ENCODE measurements at regions not wholly inside any gene's neighbourhood (a gene's known extent, or its start where the extent isn't known, plus 50 kb on each side); places are given as distances from the start of the nearest gene placed in this dataset.

GRCh38 chr2:239475161-239476028 lies 74.6 kb upstream of the HDAC4 start:
- no peak for DNase-seq

DNA sequence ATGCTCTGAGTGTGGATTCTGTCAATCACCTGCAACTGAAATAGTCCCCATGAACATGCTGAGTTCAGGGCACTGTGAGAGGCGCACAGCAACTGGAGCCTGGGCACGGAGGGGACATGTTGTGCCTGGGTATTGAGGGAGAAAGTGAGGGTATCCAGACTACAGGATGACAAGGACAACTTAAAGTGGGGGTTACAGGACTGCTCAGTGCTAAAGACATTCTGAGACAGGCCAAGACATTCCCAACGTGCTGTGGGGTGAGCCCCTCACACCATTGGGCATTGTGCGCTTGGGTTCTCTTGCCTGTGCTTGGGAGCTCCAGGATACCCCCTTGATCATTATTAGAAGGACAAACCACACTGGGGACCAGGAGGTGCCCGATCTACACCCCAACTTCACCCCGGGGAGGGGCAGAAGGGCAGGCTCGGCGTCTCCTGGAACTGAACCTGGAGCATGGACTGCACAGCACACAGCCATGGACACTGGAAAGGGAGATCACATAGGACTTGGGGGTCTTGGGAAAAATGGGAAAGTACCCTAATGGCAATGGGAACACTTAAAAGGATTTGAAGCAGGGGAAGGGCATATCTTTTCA lies 72.5 kb upstream of the HDAC4 start:
- DNase-seq: no peak

GRCh38 chr2:239472235-239472775 lies 71.5 kb upstream of the HDAC4 start:
- DNase-seq: peak; percentile 84

- no peak for DNase-seq
These were observed 70.4 kb upstream of the HDAC4 start for GRCh38 chr2:239471011-239471792.

- no peak for DNase-seq
These were observed 69.5 kb upstream of the HDAC4 start for GRCh38 chr2:239470151-239470900.

DNA sequence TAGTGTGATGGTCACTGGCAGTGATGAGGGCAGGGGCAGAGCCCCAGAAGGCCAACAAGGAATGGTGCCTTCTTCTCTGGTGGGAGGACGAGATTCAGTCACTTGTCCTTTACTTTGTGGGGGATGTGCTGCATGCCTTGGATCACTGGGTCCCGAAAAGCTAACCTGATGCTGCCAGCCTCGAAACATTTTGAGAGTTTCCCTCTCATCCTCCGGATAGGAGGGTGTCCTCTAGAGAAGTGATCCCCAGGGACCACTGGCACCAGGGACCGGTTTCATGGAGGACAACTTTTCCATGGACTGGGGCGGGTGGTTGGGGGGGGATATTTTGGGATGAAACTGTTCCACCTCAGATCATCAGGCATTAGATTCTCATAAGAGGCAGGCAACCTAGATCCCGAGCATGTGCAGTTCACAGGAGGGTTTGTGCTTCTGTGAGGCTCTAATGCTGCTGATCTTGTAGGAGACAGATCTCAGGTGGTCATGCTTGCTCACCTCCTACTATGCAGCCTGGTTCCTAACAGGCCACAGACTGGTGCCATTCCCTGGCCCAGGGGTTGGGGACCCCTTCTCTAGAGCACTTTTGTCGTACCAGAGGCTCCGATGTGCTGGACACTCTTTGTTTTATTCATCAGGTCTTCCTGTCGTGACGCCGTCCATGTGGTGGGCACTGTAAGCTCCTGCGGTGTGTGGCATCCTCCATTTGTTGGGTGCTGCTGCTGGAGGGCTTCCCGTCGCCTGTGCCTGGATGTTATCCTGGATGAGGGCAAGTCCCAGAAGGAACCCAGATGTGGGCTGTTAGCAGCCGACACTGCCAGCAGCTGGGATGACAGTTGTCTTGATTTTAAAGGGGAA lies 68.5 kb upstream of the HDAC4 start:
- DNase-seq: no peak

DNA sequence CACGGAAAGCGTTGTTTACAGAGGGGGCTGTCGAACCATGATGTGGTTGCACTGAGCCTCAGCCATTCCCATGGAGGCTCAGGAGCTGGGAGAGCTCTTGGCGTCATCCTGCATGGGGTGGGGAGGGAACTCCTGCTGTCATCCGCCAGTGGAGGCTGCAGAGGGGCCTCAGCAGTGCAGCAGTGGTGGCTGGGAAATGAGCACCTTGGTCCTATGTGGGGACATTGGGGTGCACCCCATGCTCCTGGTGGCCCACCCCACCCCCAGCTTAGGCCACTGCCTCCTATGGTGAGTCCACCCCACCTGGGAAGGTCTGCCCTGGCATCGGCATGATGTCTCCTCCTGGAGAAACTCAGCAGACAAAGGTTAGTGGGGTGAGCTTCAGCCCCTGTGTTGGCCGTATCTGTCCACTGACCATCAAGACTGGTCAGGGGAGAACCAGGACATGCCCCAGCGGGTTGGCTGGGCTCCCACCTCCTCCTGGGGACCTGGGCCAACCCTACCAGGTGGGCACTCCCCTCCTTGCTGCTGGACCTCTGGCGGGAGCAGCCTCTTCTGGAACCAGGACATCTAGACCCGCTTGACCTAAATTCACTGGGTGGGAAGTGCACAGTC lies 67.8 kb upstream of the HDAC4 start:
- no peak for DNase-seq

DNA sequence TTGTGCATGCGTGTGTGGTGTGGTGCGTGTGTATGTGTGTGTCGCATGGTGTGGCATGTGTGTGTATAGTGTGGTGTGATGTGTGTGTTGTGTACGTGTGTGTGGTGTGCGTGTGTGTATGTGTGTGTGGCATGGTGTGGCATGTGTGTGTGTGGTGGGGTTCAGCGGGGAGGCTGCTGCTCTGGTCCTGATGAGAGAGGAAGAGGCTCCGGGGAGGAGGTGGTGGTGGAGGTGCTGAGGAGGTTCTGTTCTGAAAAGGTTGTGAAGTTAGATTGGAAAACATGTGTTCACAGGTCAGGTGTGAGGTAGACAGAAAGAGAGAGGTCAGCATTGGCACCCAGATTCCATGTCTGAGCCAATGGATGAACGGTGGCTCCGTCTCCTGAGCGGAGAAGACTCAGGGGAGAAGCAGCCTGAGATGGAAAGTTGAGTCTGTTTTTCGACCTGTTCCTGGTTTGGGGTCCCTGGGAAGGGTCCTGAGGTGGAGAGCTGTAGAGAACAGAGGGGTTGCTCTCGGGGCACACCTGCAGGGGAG lies 67.2 kb upstream of the HDAC4 start:
- no peak for DNase-seq

- DNase-seq: no peak
These were observed 66.6 kb upstream of the HDAC4 start for GRCh38 chr2:239467281-239467955.

DNA sequence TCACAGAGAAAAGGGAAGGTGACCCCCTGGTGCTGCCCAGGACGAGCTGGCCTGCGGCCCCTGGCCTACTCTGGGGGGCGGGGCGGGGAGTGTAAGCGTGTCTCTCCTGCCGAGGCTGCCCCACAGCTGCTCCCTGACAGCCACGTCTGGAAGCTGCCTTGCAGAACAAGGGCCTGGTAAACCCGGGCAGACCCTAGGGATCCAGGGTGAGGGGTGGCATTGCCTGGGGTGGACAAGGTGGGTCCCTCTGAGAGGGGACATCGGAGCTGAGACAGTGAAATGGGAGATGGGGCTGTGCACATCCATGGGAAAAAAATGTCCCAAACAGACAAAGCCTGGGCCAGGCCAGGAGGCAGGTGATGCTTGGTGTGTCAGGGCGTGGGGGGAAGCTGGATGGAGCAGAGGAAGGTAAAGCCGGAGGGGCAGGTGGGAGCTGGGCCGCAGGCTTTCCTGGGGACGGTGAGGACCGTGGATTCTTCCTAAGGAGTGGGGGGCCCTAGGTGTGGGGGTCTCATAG lies 66.0 kb upstream of the HDAC4 start:
- DNase-seq: no peak

- no peak for DNase-seq
These were observed 65.4 kb upstream of the HDAC4 start for GRCh38 chr2:239466061-239466754.

DNA sequence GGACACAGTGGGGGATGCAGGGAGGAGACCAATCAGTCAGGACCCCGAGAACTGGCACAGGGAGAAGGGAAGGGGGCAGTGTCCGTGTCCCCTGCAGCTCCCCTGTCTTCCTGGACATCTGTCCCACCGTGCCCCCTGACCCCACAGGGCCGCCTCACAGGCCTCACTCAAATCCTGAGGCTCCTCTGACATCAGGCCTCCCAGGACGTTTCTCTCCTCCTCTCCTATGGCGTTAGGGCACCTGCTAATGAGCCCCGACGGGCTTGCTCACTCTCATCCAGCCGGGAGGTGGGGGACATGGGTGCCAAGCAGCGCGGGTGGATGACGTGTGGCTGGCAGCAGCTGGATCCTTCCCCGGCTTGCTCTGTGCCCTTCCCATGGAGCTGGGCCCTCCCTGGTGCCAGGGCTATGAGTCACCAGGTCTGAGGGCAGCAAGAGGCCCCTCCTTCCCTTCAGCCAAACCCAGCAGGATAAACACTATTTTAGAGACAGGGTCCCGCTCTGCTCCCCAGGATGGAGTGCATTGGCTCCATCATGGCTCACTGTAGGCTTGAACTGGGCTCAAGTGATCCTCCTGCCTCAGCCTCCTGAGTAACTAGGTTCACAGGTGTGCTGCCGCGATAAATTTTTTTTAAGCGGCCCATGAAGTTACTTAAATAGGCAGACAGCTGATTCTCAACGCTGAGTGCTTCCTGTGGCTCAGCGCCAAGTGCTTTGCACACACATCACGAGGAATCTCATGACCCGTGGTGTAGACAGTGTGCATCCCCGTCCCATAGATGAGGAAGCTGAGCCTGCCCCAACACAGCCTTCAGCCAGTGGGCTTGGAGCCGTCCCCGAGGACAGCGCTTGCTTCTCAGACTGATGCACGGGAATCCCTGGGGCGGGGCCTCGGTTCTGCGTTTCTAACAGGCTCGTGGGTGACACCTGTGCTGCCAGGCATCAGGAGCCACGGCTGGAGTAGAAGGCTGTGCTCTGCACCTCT lies 64.5 kb upstream of the HDAC4 start:
- peak; percentile 23 for DNase-seq

DNA sequence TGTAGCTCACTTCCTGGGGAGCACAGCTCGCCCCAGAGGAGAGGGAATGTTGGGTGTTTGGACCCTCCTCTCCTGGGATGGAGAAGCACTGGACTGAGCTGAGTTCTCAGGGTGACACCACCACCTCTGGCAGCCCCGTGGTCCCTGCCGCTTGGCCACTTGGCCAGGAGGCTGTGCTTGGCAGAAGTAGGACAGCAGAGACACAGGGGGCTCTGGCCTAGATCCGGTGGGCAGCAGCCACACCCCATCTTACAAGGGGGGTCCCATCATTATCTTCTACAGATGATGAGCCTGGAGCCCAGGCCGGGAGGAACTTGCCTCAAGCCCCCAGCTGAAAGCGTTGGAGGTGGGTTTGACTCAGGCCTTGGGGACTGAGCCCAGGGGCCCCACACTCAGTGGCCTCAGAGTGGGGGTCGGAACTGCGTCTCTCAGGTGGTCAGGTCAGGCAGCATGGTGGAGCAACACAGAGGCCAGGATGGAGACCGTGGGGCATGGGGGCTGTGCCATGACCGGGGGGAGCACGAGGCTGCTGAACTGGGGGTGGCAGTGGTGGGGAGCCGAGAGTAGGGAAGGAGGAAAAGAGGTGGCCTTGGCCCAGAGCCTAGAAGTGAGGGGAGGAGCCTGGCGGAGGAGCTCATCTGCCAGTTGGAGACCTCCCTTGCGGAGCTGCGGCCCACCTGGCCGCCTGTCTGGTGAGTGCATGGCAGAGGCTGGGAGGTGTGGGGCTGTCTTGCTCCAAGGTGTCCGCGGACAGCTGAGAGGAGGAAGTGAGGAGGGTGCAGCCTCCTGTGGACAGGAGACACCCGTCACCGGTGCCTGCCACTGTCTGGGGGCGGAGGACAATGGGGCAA lies 63.6 kb upstream of the HDAC4 start:
- DNase-seq: no peak

DNA sequence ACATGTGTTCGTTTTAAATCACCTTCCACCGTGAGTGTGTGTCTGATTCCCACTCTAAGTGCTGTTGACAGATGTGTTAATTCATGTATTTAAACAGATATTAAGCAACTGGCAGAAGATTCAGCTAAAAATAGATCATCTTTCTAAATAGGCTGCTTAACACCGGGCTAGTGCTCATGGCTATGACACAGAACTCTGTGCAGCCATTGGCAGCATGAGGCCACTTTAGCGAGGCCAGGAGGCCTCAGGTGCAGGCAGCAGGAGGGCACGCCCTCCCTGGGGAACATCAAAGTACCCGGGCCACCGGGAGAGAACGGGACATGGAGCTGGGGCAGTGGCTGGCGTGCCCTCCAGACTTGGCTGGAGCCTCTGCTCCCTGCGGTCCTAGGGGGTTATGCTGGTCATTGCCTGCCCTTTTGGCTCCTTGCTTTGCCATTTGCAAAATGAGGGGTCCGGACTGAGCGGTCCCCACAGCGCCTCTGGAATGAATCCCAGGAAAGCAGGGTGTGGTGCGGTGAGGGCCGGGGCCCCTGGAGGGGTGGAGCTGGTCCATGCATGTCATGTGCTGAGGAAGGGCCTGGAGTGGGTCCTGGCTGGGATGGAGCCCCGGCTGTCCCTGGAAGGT lies 62.8 kb upstream of the HDAC4 start:
- DNase-seq: no peak

DNA sequence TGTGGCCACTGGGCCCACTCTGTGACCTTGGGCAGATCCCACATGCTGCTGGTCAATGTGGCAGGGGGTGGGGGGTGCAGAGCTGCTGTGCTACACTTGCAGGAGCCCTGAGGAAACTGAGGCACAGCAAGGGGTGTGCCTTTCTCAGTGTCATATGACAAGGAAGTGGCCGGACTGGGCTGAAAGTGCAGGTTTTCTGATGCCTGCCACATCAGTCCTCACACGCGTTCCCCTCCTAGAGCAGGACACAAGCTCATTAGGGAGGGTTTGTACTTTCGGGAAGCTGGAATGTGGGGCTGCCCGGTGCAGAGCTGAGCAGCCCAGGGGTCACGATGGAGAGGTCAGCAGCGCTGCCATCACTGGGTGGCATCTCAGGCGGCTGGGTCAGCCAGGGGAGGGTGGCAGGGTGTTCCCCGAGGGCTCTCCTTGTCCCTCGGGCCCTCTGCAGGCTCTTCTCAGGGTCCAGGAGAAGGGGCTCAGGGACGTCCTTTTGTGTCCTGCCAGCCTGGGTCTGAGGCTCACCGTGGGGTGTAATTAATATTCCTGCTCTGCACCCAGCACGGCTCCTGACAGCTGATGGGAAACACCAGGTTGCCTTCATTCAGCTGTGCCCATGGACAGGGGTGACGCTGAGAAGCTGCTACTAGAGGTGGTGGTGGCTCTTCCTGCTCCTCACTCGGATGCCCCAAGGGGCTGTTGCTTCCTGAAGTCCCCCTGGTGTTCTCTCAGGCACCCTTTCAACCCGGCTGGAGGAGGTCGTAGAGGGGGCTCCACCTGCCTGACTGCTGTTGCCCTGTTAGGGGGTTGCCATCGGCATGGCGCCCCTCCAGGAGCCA lies 62.1 kb upstream of the HDAC4 start:
- DNase-seq: no peak

GRCh38 chr2:239462191-239462515 lies 61.3 kb upstream of the HDAC4 start:
- DNase-seq: no peak
